ENCODE measurements at regions not wholly inside any gene's neighbourhood (a gene's known extent, or its start where the extent isn't known, plus 50 kb on each side); places are given as distances from the start of the nearest gene placed in this dataset.
"Not testable (repeated sequence)": the region's sequence is repeated elsewhere in the genome, so short reads cannot be mapped to it uniquely, and the experiment has no call there.

DNA sequence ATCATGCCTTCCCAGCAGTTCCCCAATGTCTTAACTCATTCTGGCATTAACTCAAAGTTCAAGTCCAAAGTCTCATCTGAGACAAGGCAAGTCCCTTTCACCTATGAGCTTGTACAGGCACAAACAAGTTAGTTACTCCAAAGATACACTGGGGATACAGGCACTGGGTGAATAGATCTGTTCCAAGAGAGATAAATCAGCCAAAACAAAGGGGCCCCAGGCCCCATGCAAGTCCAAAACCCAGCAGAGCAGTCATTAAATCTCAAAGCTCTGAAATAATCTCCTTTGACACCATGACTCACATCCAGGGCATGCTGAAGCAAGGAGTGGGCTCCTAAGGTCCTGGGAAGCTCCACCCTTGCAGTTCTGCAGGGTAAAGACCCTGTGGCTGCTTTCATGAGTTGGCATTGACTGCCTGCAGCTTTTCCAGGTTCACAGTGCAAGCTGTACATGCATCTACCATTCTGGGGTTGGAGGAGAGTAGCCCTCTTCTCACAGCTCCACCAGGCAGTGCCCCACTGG, 332.2 kb upstream of the KIF2B start:
- DNase-seq (ENCODE audit: low read depth) = no peak

DNA sequence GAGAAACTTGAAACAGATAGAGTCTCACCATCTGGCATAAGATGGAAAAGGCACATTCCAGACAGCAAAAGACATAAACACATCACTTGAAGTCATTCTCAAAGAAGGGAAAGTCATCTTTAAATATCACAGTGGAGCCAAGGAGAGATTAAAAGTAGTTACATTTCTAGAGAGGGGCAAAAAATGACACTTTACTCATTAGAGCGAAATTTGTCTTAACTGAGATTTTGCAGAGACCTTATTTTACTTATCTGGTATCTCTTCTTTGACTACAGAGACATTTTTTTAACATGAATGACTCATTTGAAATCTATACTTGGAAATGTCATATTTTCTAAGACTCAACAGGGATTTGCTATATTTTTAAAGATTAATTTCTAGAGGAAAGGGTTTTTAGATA, 339.0 kb upstream of the KIF2B start:
- no peak for DNase-seq (ENCODE audit: low read depth)

DNA sequence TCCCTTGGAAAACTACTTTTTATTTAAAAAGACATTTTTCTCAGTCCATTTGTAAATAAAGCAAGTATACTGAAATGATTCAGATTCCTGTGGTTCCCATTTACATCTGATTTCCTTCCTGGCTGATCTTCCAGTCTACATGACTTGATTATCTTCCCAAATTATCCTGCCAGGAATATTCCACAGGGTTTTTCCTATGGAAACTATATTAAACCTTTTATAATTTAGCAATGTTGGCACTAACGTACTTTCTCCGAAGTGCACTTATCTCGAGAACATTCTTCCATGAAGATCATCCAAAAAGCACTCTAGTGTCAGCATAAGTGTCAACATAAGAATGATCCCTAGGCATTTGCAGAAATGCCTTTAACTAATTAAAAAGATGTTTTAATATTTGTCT, 347.7 kb upstream of the KIF2B start:
- no peak for DNase-seq (ENCODE audit: low read depth)

DNA sequence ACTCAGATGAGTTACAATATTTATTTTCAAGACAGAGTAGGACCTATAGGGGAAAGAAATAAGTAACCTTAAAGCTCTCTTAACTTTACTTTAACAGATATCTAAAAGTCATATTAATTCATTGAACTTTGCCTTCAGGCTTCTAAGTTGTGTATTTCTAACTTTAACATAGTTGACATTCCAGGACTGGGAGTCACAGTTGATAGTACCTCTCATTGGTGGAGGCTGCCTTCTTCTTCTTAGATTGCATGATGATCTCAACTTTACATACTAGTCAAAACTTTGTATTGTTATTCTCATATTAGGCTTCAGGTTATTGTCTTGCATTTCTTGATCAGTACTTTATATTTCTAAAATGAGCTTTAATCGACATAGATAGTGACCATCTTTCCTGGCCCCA, 350.1 kb upstream of the KIF2B start:
- no peak for DNase-seq (ENCODE audit: low read depth)

DNA sequence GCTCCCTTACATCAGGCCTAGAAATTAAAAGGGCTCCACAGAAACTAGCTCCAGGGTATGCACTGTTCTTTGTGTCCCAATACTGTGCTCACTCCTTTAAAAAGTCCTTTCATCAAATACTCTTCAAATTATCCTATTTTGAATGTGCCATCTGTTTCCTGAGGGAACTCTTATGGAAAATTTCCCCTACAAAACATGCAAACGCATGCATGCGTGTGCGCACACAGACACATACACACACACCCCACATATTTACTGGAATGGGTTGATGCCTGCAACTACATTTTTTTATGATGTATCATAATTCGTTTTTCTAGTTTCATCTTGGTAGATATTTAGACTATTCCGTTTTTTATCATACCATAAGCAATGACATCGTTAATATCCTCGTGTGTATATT, 351.2 kb upstream of the KIF2B start:
- no peak for DNase-seq (ENCODE audit: low read depth)

DNA sequence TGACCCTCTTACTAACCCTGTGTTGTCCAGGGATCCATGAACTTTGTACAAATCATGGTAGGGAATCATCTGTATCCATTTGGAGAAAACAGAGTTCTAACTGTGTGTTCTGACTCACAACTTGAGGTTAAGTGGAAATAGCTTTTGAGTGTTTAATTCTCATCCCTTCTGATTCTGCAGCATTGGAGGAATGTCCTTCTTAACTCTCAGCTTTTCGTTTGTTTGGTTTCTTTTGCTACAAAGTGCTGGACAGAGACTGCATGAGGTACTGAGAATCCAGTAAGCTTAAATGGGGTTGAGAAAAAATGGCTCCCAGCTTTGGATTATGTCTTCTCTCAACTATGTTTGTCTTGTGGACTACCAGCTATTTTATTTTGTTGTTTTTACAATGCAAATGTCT, 352.1 kb upstream of the KIF2B start:
- no peak for DNase-seq (ENCODE audit: low read depth)

DNA sequence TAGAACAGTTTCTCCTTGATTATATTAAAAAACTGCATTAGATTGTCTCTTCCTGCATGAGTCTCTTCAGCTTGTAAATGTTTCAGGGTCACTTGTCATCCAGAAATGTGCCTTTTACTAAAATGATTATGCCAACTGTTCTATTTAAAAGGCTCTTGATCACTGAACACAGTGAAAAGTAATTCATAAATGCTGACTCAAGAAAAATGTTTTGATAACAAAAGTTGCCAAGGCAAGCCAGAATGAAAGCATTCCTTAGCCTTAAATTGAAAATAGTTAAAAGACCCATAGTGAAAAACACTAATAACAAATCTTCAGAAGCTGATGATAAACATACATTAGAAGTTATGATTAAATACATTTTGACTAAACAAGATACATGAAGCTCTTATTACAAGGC, 356.0 kb upstream of the KIF2B start:
- DNase-seq (ENCODE audit: low read depth) = no peak

DNA sequence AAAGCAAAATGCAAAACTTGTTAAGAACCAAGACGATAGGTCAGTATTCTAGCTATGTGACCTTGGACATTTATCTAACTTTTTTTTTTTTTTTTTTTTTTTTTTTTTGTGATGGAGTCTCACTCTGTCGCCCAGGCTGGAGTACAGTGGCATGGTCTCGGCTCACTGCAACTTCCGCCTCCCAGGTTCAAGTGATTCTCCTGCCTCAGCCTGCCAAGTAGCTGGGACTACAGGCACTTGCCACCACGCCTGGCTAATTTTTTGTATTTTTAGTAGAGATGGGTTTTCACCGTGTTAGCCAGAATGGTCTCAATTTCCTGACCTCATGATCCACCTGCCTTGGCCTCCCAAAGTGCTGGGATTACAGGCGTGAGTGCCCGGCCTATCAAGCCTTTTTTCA, 358.3 kb upstream of the KIF2B start:
- DNase-seq (ENCODE audit: low read depth) = not testable (repeated sequence)

DNA sequence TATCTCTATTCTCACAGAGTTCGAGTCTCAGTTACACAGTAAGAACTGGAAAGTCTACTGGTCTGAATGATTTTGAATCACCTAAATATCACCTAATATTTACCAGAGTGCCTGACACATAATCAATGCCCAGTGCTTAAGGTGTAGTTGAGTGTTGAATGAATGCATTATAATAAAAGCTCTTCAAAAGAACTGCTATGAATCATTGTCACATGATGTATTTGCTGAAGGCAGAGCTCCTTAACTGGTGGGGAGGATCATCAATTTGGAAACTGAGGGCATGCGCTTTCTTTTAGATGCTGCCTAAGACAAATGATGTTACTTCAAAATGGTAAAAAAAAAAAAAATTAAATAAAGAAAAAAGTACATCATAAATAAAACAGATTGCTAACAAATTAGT, 359.4 kb upstream of the KIF2B start:
- no peak for DNase-seq (ENCODE audit: low read depth)

DNA sequence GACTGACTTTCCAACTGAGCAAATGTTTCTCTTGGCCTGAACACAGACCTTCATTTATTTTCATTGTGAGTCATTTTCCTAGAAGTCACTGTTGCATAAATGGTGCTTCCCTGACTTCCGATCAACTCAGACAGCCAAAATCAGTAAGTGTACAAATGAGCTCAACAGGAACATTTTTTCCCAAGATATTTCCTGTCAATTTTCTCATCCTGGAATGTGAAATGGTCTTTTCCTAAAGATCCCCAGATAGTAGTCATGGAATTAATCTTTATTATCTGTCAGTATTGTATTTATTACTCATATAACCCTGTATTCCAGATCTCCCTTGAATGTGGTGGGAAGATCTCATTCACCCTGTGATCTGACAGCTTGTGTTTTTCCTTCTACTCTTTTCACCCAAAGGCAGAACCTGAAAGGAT, 360.3 kb upstream of the KIF2B start:
- no peak for DNase-seq (ENCODE audit: low read depth)

DNA sequence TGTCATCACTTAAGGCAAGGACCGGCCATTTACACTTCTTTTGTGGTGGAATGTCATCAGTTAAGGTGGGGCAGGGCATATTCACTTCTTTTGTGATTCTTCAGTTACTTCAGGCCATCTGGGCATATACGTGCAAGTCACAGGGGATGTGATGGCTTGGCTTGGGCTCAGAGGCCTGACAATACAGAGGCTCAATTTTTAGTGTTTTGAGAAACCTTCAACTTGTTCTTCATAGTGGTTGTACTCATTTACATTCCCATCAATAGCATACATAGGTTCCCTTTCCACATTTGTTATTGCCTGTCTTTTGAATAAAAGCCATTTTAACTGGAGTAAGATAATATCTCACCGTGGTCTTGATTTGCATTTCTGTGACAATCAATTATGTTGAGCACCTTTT, 366.8 kb upstream of the KIF2B start:
- not testable (repeated sequence) for DNase-seq (ENCODE audit: low read depth)

DNA sequence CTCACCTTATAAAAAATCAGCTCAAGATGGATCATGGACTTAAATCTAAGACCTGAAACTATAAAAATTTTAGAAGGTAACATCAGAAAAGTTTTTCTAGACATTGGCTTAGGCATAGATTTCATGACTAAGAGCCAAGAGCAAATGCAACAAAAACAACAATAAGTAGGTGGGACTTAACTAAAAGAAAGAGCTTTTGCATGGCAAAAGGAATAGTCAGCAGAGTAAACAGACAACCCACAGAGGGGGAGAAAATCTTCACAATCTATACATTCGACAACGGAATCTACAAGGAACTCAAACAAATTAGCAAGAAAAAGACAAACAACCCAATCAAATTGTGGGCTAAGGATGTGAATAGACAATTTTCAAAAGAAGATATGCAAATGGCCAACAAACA, 368.4 kb upstream of the KIF2B start:
- DNase-seq (ENCODE audit: low read depth) = no peak

DNA sequence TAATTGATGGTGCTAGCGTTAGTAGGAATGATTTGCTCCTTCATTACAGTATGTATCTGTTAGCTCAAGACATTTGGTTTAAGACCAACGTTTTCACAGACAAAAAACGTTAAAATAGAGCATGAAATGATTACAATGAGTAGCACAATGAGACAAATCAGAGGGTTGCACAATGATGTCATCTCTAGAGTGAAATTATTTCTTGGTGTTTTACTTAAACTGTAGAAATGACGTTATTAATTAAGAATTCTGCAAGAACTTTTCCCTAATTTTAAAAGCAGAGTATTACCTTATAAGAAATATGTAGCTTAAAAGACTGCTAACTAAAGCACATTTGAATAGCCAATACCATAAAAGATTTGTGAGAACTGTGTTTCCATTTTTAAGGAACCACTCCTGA, 373.4 kb upstream of the KIF2B start:
- DNase-seq (ENCODE audit: low read depth) = no peak

DNA sequence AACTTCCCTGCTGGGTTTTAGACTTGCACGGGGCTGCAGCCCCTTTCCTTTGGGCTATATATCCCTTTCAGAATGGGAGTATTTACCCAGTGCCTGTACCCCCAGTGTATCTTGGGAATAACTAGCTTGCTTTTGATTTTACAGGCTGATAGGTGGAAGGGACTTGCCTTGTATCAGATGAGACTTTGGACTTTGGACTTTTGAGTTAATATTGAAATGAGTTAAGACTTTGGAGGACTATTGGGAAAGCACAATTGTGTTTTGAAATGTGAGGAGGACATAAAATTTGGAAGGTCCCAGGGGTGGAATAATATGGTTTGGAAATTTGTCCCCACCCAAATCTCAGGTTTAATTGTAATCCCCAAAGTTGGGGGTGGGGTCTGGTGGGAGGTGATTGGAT, 393.8 kb upstream of the KIF2B start:
- no peak for DNase-seq (ENCODE audit: low read depth)

DNA sequence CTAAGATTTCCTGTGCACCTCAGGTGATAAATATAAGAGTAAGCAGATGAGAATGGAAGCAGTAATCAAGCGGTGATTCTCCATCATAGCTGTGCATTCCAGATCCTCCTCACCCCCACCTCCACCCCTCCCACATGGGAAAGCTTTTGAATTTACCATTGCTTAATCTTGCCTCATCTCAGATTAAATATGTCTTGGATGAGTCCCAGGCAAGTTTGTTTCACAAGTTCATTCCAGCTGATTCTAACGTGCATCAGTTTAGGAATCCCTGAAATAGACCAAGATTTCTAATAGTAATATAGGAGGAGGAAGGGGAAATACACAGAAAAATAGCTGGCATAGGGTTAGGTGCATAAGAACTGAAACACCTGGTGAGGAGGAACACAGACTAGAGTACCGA, 396.2 kb upstream of the KIF2B start:
- no peak for DNase-seq (ENCODE audit: low read depth)

DNA sequence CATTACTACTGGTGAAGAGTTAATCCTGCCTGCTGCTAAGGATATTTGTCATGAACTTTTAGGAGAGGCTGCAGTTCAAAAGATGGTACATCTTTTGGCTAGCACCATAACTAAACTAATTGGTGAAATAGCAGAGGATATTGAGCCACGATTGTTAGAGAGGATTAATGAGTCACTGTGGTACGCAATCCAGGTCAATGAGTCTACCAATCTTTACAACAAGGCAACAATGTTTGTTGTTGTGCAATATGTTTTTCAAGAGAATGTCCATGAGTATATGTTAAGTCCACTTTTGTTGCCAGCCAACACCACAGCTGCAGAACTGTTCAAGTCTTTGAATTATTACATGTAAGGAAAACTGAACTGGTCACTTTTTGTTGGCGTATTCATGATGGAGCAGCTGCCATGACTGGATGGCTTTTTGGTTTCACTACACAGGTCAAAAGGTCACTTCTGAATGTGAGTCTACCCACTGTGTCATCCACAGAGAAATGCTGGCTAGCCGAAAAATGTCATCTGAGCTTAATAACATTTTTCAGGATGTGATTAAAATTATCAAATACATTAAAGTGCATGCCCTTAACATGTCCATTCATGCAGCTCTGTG, 402.6 kb upstream of the KIF2B start:
- DNase-seq (ENCODE audit: low read depth) = no peak

DNA sequence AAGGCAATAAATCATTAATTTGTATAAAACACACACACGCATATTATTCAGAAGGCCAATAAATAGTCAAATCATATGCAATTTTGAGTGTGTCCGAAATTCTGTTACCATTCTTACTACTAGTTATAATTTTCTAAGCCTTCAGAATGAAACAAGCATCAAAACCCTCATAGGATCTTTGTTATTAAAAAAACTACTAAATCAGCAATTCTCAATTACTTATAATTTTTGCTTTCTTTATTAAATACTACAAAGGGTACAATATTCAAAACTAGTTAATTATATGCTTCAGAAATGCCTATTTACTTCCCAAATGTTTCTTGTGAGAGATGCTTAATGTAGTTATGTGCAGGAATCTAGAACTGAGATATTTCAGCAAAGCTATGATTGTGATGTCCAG, 413.1 kb upstream of the KIF2B start:
- no peak for DNase-seq (ENCODE audit: low read depth)

DNA sequence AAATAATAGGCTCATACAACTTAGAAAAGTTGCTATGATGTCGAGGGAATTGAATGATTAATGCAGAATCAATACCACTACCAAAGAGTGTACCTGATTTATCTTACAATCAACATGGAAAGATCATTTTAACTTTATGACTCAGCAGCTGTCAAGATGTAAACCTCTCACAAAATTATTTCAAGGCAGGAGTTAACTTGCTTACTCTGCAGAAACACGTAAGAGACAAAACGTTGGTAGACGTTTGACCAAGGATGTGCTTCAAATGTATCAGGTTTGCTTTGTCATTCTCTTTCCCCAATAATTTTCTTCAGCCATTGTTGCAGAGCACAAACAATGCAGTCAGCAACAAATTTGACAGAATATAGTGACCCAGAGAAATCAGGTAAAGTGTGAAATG, 415.8 kb upstream of the KIF2B start:
- DNase-seq (ENCODE audit: low read depth) = no peak

DNA sequence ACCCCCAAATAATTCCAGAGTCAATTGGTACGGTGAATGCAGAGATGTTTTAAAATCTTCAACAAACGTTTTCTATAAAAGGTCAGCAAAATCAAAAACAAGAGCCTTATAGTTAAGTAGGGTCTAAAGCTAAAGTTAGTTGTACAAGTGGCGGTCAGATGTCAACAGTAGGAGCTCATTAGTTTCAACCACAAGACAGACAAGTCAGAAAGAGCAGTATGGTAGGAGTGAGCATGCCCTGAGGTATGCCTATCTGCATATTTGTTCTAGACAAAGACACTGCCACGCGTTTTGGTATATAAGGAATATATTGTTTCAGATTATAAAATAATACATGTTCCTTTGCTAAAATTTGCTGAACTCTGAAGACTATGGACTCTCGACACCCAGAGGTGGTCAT, 431.5 kb upstream of the KIF2B start:
- no peak for DNase-seq (ENCODE audit: low read depth)

DNA sequence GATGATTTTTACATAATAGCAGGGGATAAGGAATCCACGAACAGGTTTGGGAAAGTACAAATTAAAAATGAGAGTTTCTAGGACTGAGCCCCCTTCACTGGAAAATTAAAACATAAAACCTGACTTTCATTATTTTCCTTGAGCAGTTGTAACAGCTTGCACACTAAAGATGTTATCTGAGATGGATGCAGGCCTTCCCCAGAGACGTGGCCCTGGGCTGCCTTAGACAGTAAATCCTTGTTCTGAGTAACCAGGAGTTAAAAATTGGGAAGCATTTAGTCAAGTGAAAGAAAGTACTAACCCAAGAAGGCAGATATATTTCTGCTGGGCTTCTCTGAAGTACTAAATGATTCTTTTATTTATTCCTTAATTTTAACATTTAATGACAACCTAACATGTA, 432.2 kb upstream of the KIF2B start:
- no peak for DNase-seq (ENCODE audit: low read depth)

DNA sequence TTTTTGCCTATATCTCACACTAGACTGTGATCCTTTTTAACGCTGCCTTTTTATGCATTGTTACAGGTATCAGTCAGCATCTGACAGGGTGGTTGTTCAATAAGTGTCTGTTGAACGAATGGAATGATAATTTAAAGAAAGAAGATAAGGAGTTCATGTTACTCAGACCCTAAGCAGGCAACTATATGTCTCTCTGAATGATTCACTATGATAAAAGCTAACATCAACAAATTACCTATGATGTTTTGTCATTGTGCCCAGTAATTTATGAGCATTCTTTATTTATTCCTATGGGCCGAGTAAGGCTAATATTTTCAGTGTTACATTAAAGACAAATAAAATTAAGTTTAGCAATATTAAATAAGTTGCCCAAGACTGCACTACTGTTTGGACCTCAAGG, 435.0 kb upstream of the KIF2B start:
- no peak for DNase-seq (ENCODE audit: low read depth)

DNA sequence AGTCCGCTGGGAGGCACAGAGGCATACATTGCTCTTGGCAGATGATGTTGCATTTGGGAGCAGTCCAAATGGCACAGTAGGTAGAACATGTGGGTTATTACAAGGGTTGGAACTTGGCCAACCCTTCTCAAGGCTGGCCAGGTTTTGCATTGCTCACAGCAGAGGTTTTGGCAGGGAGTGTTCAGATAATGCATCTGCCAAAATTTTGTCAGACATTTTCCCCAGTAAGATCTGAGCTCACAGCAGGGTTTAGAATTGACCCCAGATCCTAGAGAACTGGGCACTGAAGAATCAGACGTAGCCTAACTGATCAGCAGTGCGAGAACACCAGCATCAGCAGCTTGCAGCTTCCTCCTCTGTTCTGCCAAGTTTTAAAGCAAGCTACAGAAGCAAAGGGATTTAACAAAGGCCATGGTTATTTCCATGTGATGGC, 468.8 kb upstream of the KIF2B start:
- peak; percentile 4 for DNase-seq (ENCODE audit: low read depth)

DNA sequence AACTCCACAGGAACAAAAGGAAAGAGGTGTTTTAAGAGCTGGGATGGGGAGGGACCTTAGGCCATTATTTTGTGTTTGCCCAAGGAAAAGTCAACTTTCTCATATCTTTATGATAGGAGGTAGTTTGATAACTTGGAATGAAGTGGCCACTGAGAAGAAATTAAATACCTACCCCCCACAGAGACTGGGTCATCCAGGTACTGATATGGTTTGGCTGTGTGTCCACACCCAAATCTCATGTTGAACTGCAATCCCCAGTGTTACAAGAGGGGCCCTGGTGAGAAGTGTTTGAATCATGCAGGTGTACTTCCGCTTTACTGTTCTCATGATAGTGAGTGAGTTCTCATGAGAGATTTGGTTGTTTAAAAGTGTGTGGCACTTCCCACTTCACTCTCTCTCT, 477.9 kb upstream of the KIF2B start:
- DNase-seq (ENCODE audit: low read depth) = no peak

DNA sequence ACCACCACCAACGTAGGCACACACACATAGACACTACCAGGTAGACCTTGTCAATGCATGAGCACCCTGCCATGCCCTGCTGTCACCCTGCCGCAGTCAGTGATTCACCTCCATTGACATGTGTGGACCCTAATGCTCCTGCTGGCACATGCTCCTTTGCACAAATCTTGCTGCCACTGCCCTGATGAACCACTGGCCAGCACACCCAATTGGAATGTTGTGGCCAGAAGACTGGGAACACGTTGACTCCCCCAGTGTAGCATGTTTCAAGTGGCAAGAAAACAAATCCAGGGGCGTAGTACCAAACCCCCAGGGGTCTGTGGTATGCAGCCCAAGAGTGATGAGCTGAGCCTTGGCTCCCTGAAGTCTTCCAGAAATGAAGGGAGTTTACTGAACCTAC, 486.4 kb upstream of the KIF2B start:
- DNase-seq (ENCODE audit: low read depth) = no peak

DNA sequence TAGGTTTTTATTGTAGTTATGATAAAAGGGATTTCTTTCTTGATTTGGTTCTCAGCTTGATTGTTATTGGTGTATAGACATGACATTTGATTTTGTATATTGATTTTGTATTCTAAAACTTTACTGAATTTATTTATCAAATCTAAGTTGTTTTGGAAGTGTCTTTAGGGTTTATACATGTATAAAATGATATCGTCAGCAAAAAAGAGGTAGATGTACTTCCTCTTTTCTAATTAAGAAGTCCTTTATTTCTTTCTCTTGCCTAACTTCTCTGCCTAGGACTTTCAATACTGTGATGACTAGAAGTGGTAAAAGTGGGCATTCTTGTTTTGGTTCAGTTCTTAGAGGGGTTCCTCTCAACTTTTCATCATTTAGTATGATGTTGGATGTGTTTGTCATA, 487.3 kb upstream of the KIF2B start:
- no peak for DNase-seq (ENCODE audit: low read depth)

Measured in fibroblast of the conjunctiva (primary cell).